Peyer's patch (tissue), 4 donors: ENCODE measurements at regions not wholly inside any gene's neighbourhood (a gene's known extent, or its start where the extent isn't known, plus 50 kb on each side); places are given as distances from the start of the nearest gene placed in this dataset.
"Not testable (repeated sequence)": the region's sequence is repeated elsewhere in the genome, so short reads cannot be mapped to it uniquely, and the experiment has no call there.

Experiments
- DNase-seq, 3 donors: peaks; one replicate each; pipeline ENCODE4 v3.0.0-alpha.2; 2017 to 2019
- H3K27ac ChIP-seq, 4 donors: fragments of 200-600 bp; sonication (generic); one replicate each; pipeline ENCODE4 v1.5.1; 2016 to 2019
- H3K27me3 ChIP-seq, 2 donors: fragments of 200-600 bp; sonication (generic); one replicate each; pipeline ENCODE4 v1.5.1; 2019
- H3K36me3 ChIP-seq, 3 donors: fragments of 200-600 bp; sonication (generic); one replicate each; pipeline ENCODE4 v1.5.1; 2016 to 2019
- H3K4me1 ChIP-seq, 4 donors: fragments of 200-600 bp; sonication (generic); one replicate each; pipeline ENCODE4 v1.5.1; 2016 to 2019
- H3K4me3 ChIP-seq, 4 donors: fragments of 200-600 bp; sonication (generic); 1 replicate in 3 of 4; 2 replicates in 1 of 4; pipeline ENCODE4 v1.5.1; 2016 to 2019; ENCODE audit warnings: mild to moderate bottlenecking in 1 of 4
- H3K9me3 ChIP-seq, 4 donors: fragments of 200-600 bp; sonication (generic); one replicate each; pipeline ENCODE4 v1.5.1; 2016 to 2019; ENCODE audit warnings: mild to moderate bottlenecking in 1 of 4
- POLR2A ChIP-seq, 2 donors: fragments of 450-650 bp; IDR thresholded peaks; one replicate each; pipeline ENCODE4 v1.5.1; 2017; ENCODE audit warnings: antibody characterized with exemption in 2 of 2, mild to moderate bottlenecking in 2 of 2, moderate library complexity in 2 of 2
- TF ChIP-seq, protein P1 (sequence below), 6 experiments: fragments of 450-650 bp in 4 of 6; fragments of 200-600 bp in 2 of 6; sonication (generic) in 1 of 6; IDR thresholded peaks; one replicate each; pipeline ENCODE4 v1.5.1; 2017 to 2019; ENCODE audit warnings: antibody characterized with exemption in 6 of 6, mild to moderate bottlenecking in 3 of 6, moderate library complexity in 1 of 6

DNA sequence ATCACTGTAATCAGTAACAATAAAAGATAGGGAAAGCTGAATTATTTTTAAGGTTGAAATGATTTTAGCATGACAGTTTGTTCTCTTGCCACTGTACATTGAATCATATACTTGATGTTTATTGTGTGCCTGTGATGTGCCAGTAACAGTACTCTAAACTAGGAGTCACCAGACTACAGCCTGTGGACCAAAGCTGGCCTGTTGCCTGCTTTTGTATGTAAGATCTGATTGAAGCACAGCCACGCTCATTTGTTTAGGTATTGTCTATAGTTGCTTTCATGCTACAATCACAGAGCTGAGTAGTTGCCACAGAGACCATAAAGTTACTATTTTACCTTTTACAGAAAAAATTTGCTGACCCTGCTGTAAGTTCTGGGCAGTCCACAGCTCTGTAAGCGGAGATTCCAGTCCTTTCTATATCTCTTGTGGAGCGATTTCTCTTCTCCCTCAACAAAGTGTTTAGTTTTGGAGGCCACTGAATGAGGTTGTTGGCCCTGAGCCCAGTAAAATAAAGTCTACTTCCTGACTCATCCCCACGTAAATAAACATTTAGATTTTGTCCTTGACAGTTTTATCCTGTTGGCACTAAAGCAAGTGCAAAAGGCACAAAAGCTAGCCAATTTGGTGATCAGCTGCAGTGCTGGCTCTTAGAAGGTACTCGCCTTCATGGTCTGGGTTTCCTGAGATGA is 173.7 kb upstream of the VKORC1L1 start:
- H3K9me3 ChIP-seq, H3K27me3 ChIP-seq, H3K36me3 ChIP-seq, DNase-seq, H3K4me1 ChIP-seq, H3K27ac ChIP-seq, H3K4me3 ChIP-seq: not testable (repeated sequence)

DNA sequence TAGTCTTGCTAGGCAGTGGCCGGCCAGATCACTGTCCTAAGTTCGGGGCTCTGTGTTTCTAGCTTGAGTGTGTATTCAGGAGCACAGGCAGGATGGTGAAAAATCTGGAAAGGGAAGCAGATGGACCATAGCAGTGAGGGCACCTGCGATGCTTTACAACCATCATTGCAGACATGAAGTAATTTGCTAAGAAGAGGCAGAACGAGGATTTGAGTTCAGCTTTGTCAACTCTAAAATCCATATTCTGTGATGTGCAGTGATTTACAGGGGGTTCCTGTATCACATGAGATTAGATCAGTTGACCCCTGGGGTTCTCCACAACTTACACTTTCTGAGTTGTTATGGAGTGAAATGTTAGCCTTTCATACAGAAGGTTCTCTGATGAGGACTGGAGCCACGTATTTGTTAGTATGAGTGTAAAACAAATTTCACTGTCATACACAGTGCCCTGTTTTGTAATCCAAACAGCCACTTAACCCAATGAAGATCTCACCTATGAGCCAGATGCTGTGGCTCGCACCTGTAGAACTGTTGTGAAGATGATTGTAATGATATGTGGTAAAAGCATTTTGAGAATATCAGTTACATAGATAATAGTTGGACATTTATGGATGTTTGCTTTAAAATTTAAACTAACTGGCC is 173.0 kb upstream of the VKORC1L1 start:
- not testable (repeated sequence) for DNase-seq

DNA sequence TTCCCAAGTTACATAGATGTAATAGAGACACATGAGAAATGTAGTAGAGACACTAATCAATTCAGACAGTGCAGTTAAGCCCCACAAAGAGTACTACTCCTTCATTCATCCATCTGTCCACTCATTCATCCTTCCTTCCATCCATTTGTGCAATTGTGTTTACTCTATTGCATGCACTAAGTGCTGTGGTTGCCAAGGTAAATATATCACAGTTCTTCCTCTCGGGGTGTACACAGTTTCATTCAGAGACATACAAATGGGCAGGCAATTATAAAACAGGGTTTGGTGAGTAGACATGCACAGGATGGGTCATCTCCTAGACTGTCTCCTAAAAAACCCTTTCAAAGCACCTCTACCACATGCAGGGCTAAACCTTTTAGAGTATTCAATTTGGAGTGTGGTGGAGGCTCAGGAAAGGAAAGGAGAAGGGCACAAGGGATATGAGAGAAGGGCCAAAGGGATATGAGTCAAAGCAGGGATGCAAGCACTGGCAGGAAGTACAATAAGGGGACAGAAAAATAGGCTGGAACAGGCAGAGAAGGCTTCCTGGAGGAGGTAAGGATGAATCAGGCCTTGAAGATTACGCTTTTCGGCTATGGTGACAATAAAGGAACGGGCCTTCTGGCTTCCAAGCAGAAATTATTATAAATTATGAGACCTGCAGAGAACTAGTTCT is 153.6 kb upstream of the VKORC1L1 start:
- H3K36me3 ChIP-seq, H3K9me3 ChIP-seq, H3K4me3 ChIP-seq, DNase-seq, H3K4me1 ChIP-seq, H3K27me3 ChIP-seq, H3K27ac ChIP-seq: not testable (repeated sequence)

More for the DNA sequence above, 173.0 kb upstream of the VKORC1L1 start:
- H3K4me1 ChIP-seq, H3K9me3 ChIP-seq, H3K4me3 ChIP-seq, H3K36me3 ChIP-seq, H3K27me3 ChIP-seq, H3K27ac ChIP-seq: not testable (repeated sequence)

DNA sequence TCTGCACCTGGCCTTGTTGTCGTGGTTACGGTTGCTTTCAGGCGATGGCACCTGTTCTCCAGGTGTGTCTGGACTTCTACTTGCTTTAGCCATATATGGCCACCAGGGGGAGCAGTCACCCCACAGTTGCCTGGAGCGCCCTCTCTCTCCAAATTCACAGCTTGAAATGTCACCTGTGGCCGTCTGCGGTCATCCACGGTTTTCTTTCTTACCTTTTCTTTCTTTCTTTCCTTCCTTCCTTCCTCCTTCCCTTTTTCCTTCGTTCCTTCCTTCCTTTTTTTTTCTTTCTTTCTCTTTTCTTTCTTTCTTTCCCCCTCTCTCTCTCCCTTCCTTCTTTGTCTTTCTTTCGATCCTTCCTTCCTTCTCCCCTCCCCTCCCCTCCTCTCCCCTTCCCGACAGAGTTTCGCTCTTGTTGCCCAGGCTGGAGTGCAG is 150.5 kb upstream of the VKORC1L1 start:
- H3K9me3 ChIP-seq, result no peaks in the 10 kb centered on the region
- DNase-seq, result peak; percentile 59 to 86 (median 62)
- H3K27ac ChIP-seq, result no peak overlapping the region
- no peak for TF ChIP-seq POLR2A (IDR thresholded peaks at IDR 0.05)
- TF ChIP-seq, protein P1, sequence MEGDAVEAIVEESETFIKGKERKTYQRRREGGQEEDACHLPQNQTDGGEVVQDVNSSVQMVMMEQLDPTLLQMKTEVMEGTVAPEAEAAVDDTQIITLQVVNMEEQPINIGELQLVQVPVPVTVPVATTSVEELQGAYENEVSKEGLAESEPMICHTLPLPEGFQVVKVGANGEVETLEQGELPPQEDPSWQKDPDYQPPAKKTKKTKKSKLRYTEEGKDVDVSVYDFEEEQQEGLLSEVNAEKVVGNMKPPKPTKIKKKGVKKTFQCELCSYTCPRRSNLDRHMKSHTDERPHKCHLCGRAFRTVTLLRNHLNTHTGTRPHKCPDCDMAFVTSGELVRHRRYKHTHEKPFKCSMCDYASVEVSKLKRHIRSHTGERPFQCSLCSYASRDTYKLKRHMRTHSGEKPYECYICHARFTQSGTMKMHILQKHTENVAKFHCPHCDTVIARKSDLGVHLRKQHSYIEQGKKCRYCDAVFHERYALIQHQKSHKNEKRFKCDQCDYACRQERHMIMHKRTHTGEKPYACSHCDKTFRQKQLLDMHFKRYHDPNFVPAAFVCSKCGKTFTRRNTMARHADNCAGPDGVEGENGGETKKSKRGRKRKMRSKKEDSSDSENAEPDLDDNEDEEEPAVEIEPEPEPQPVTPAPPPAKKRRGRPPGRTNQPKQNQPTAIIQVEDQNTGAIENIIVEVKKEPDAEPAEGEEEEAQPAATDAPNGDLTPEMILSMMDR (IDR thresholded peaks at IDR 0.05), result peak; percentile 34 to 79 (median 50)
- H3K4me1 ChIP-seq, result no peaks in the 10 kb centered on the region
- no peaks in the 10 kb centered on the region for H3K27me3 ChIP-seq
- H3K4me3 ChIP-seq, result no peak overlapping the region
- H3K36me3 ChIP-seq, result peaks cover 0 to 10% (median 0%) of the 10 kb centered on the region in 3 donors

DNA sequence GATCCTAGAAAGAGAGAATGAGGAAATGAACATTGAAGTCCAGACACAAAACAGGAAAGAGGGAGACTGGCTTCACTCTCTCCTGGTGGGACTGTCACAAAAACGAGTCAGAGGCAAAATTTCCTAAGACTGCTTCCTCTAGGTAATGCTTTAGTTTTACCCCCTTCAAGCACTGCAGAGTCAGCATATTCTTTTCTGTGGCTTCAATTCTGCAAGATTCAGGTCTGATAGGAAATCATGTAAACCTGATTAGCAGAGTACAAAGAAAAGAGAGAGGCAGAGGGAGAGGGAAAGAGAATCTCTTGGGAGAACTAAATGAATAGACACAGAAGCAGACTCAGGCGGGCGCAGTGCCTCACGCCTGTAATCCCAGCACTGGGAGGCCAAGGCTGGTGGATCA is 145.7 kb upstream of the VKORC1L1 start:
- not testable (repeated sequence) for H3K27ac ChIP-seq, H3K4me3 ChIP-seq, DNase-seq, H3K9me3 ChIP-seq, H3K4me1 ChIP-seq, H3K27me3 ChIP-seq, H3K36me3 ChIP-seq

DNA sequence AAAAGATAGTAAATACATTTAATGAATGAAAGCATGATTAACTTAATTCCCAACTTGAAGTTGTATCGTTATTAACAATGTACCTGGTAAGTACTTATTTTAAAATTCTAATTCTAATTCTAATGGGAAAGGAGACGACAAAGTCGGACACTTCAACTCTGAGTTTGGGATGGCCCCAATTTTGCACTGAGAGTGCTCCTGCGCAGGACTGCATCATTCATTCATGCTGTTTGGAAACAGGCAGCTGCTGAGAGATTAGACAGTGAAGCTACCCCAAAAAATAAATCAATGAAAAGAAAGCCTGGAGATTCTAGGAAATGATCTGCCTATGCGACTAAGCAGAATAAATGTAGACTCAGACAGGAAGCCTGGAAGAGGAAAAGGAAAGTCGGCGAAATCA is 141.7 kb upstream of the VKORC1L1 start:
- Histone ChIP-seq H3K36me3 (peaks cover 0 to 9% (median 0%) of the 10 kb centered on the region in 3 donors), H3K27ac (no peak overlapping the region), H3K4me1 (no peaks in the 10 kb centered on the region), H3K27me3 (no peaks in the 10 kb centered on the region), H3K9me3 (no peaks in the 10 kb centered on the region), H3K4me3 (peak overlapping the region in 2 of 4 donors; percentile 4 to 43)
- DNase-seq, result no peak
- TF ChIP-seq, protein P1 (IDR thresholded peaks at IDR 0.05), result no peak
- no peak for TF ChIP-seq POLR2A (IDR thresholded peaks at IDR 0.05)

DNA sequence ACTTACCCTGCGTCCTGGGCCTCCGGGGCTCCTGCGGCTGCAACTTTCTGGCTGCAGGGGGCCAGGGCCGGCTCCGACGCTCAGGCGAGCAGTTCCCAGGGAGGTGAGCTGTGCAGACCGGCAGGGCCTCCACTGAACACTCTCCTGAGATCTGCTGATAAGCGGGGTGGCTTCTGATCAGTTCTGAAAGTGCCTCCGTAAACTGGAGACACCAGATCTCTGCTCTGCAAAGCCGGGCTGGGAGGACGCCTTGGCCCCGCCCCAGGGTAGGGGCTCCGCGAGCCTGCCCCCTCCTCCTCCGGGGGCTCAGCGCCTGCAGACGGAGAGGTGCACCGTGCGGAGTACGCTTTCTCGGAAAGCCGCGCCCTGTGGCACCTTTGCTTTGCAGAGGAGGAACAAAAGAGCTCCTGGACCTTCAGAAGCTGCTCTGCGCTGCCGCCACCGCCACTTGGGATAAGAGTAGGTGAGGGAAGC is 141.3 kb upstream of the VKORC1L1 start:
- no peaks in the 10 kb centered on the region for H3K9me3 ChIP-seq
- peak overlapping the region in 2 of 4 donors; percentile 4 to 43 for H3K4me3 ChIP-seq
- no peaks in the 10 kb centered on the region for H3K4me1 ChIP-seq
- H3K27me3 ChIP-seq, result no peaks in the 10 kb centered on the region
- TF ChIP-seq, protein P1 (IDR thresholded peaks at IDR 0.05), result peak in 1 of 6 experiments; percentile 18
- TF ChIP-seq POLR2A (IDR thresholded peaks at IDR 0.05), result no peak
- H3K36me3 ChIP-seq, result peaks cover 0 to 4% (median 0%) of the 10 kb centered on the region in 3 donors
- peak in 1 of 3 donors; percentile 54 for DNase-seq
- H3K27ac ChIP-seq, result no peak overlapping the region
